AG04450 (cell line): ENCODE measurements at regions not wholly inside any gene's neighbourhood (a gene's known extent, or its start where the extent isn't known, plus 50 kb on each side); places are given as distances from the start of the nearest gene placed in this dataset.

ENCODE experiments used
- CTCF ChIA-PET: fragments of 300-600, 350-600 bp; formaldehyde crosslinking; extraction: SDS; loops from one replicate; lab custom pipeline; 2022; ENCODE audit warnings: antibody characterized with exemption, inconsistent platforms; lab: Charles Lee
- POLR2A ChIA-PET: fragments of 350-600 bp; formaldehyde crosslinking; extraction: SDS; loops from one replicate; lab custom pipeline; 2021; ENCODE audit warnings: antibody characterized with exemption, inconsistent platforms; lab: Yijun Ruan, JAX
- DNase-seq: peaks from one replicate; pipeline ENCODE4 v3.0.0-alpha.2; 2011; ENCODE audit warnings: low read depth, low spot score
- H3K27ac ChIP-seq: one replicate; pipeline ENCODE4 v1.5.1; 2012; ENCODE audit warnings: low read depth, low read length, control low read depth
- H3K27me3 ChIP-seq: one replicate; pipeline ENCODE4 v1.6.0; 2012; ENCODE audit warnings: low read length; ENCODE audit not compliant: control insufficient read depth, insufficient read depth
- H3K4me3 ChIP-seq: 2 replicates; pipeline ENCODE4 v1.5.1; 2011; ENCODE audit warnings: mild to moderate bottlenecking, low read depth, low read length, control low read depth
- H3K9me3 ChIP-seq: 2 replicates; pipeline ENCODE4 v1.5.1; 2012; ENCODE audit warnings: low read length; ENCODE audit not compliant: control insufficient read depth, insufficient read depth
- CTCF ChIP-seq: IDR thresholded peaks from 2 replicates; pipeline ENCODE4 v1.5.1; 2011; ENCODE audit warnings: low read depth, low read length, control low read depth, inconsistent platforms

- no peak for DNase-seq
- H3K27ac ChIP-seq: no peak overlapping the region
- ChIA-PET POLR2A (no interaction called here), CTCF (no interaction called here)
- no peaks in the 10 kb centered on the region for H3K27me3 ChIP-seq
- no peak overlapping the region for H3K4me3 ChIP-seq
- H3K9me3 ChIP-seq: no peaks in the 10 kb centered on the region; the same call in 1 of the 2 replicates
- TF ChIP-seq CTCF: no peak
Measured at GRCh38 chrX:139125916-139126315, 404.6 kb upstream of the F9 start.

- CTCF ChIA-PET: no interaction called here
Measured at GRCh38 chrX:139121616-139122286, 408.8 kb upstream of the F9 start.

GRCh38 chrX:139120760-139121159, 409.2 kb upstream of the FGF13 start:
- H3K4me3 ChIP-seq: no peak overlapping the region
- no peak for DNase-seq
- no peak for TF ChIP-seq CTCF
- POLR2A ChIA-PET: no interaction called here
- CTCF ChIA-PET: no interaction called here
- no peak overlapping the region for H3K27ac ChIP-seq
- no peaks in the 10 kb centered on the region for H3K27me3 ChIP-seq
- no peaks in the 10 kb centered on the region for H3K9me3 ChIP-seq

More at GRCh38 chrX:139121616-139122286, 408.8 kb upstream of the F9 start:
- POLR2A ChIA-PET: no interaction called here
- no peak for DNase-seq
- no peaks in the 10 kb centered on the region; the same call in 1 of the 2 replicates for H3K9me3 ChIP-seq
- no peak for TF ChIP-seq CTCF
- no peak overlapping the region for H3K4me3 ChIP-seq
- no peak overlapping the region for H3K27ac ChIP-seq
- H3K27me3 ChIP-seq: no peaks in the 10 kb centered on the region

GRCh38 chrX:139113708-139114107, 402.2 kb upstream of the FGF13 start:
- TF ChIP-seq CTCF: no peak
- CTCF ChIA-PET: no interaction called here
- POLR2A ChIA-PET: no interaction called here
- Histone ChIP-seq H3K27ac (no peak overlapping the region), H3K9me3 (no peaks in the 10 kb centered on the region), H3K27me3 (no peaks in the 10 kb centered on the region), H3K4me3 (no peak overlapping the region)
- no peak for DNase-seq

GRCh38 chrX:139112432-139112831, 400.9 kb upstream of the FGF13 start:
- no peak overlapping the region for H3K27ac ChIP-seq
- TF ChIP-seq CTCF: no peak
- H3K9me3 ChIP-seq: no peaks in the 10 kb centered on the region
- DNase-seq: no peak
- ChIA-PET POLR2A (interaction anchor here (0.6 kb wide), 1 partner anchor 83 kb away, joined by 3 read pairs; no protein-coding TSS in a partner anchor), CTCF (interaction anchor here (0.5 kb wide), 1 partner anchor 982 kb away, joined by 10 read pairs; no protein-coding TSS in a partner anchor)
- no peaks in the 10 kb centered on the region for H3K27me3 ChIP-seq
- H3K4me3 ChIP-seq: no peak overlapping the region
